Heart left ventricle (tissue), 16 donors: ENCODE measurements at regions not wholly inside any gene's neighbourhood (a gene's known extent, or its start where the extent isn't known, plus 50 kb on each side); places are given as distances from the start of the nearest gene placed in this dataset.

Experiments
- ATAC-seq, 4 donors: fragments of 200-7000 bp; cut with Tn5 transposase; one replicate each; pipeline ENCODE4 v1.9.1; 2020 to 2022; ENCODE audit warnings: moderate library complexity in 4 of 4, mild to moderate bottlenecking in 3 of 4, moderate number of reproducible peaks in 1 of 4
- DNase-seq, 5 donors: peaks; one replicate each; pipeline ENCODE4 v3.0.0-alpha.2; 2020
- H3K27ac ChIP-seq, 12 donors: fragments of 200-600 bp; sonication (generic) in 4 of 12; one replicate each; pipeline versions ENCODE4 v1.5.0 to v1.8.0; 2016 to 2022; ENCODE audit warnings: mild to moderate bottlenecking in 2 of 12
- H3K27me3 ChIP-seq, 9 donors: fragments of 200-600 bp; sonication (generic) in 2 of 9; one replicate each; pipeline versions ENCODE4 v1.5.1 to v1.8.0; 2016 to 2022; ENCODE audit warnings: mild to moderate bottlenecking in 3 of 9
- H3K36me3 ChIP-seq, 9 donors: fragments of 200-600 bp; sonication (generic) in 2 of 9; one replicate each; pipeline versions ENCODE4 v1.5.0 to v1.8.0; 2018 to 2022; ENCODE audit warnings: mild to moderate bottlenecking in 2 of 9
- H3K4me1 ChIP-seq, 12 donors: fragments of 200-600 bp; sonication (generic) in 4 of 12; one replicate each; pipeline versions ENCODE4 v1.5.0 to v1.8.0; 2016 to 2022; ENCODE audit warnings: mild to moderate bottlenecking in 3 of 12
- H3K4me3 ChIP-seq, 12 donors: fragments of 200-600 bp; sonication (generic) in 4 of 12; one replicate each; pipeline versions ENCODE4 v1.5.0 to v1.8.0; 2017 to 2022; ENCODE audit warnings: mild to moderate bottlenecking in 9 of 12, moderate library complexity in 4 of 12
- H3K9me3 ChIP-seq, 12 donors: fragments of 200-600 bp; sonication (generic) in 4 of 12; one replicate each; pipeline versions ENCODE4 v1.5.0 to v1.8.0; 2016 to 2022; ENCODE audit warnings: mild to moderate bottlenecking in 1 of 12
- CTCF ChIP-seq, 12 donors: fragments of 200-600 bp; sonication (generic) in 4 of 12; IDR thresholded peaks; one replicate each; pipeline versions ENCODE4 v1.5.0 to v1.8.0; 2018 to 2022; ENCODE audit warnings: antibody characterized with exemption in 12 of 12, mild to moderate bottlenecking in 5 of 12
- POLR2A ChIP-seq, 2 donors: fragments of 450-650 bp; IDR thresholded peaks; one replicate each; pipeline ENCODE4 v1.6.1; 2017; ENCODE audit warnings: antibody characterized with exemption in 2 of 2, mild to moderate bottlenecking in 2 of 2, moderate library complexity in 2 of 2
- WGBS, 4 donors: extraction: QIAGEN DNeasy Blood & Tissue Kit in 2 of 4; methylation state at CpG; one replicate each; pipeline versions ENCODE4 v1.1.5 to v1.1.7; 2013 to 2018; 5-methylcytosine and 5-hydroxymethylcytosine counted together
- intact Hi-C, 10 donors: fragments of 100-400 bp; cut with DNase I; formaldehyde crosslinking; loops; one replicate each; pipeline versions ENCODE4 v1.11.1 to v1.14.2; 2022
- donor health status: ischemic (EF 13 %, LVEDD 7.1; RV severe dilation, severe dysfunction).
- donor health status: healthy with polysubstance abuse.
- donor health status: DM: no; HTN: yes; CAD: no.
- donor health status: DM: no; HTN: no; CAD: no.
- donor health status: ischemic (EF 25% LVEDD 6.9; RV normal size, moderate dysfunction).
- donor health status: ischemic (EF 25% LVEDD 5.7; RV mildly dilated, moderate dysfunction).
- donor health status: healthy.
- donor health status: DM: yes; HTN: yes; CAD: no.
- donor health status: ischemic (EF 35%, LVEDD 5.7; RV mildly dilated, moderate dysfunction).
- donor health status: nonischemic (EF 11% LVEDD 7.7; RV severe dilation, severe dysfunction).
- donor health status: DM: yes; HTN: yes; CAD: no.
- donor health status: PGD.
- donor health status: ischemic (EF 29% LVEDD 5.4; RV normal size, mild dysfunction).
- donor health status: nonischemic (EF 23%, LVEDD 6.1; RV moderate dilation, normal function).

- H3K9me3 ChIP-seq, result no peaks in the 10 kb centered on the region
- no peak overlapping the region for H3K27ac ChIP-seq
- H3K27me3 ChIP-seq, result peaks cover 0 to 3% (median 0%) of the 10 kb centered on the region in 9 donors
- ATAC-seq, result no peak
- no peak for DNase-seq
- intact Hi-C loops, result no loop called here
- H3K36me3 ChIP-seq, result no peaks in the 10 kb centered on the region
- H3K4me1 ChIP-seq, result no peaks in the 10 kb centered on the region
- H3K4me3 ChIP-seq, result no peak overlapping the region
- WGBS, 4 donors, result 55 to 61% (median 59%) methylated on average over 5 of the region's 5 CpGs
- no peak for TF ChIP-seq CTCF (IDR thresholded peaks at IDR 0.05)
- TF ChIP-seq POLR2A (IDR thresholded peaks at IDR 0.05), result no peak
These were observed 194.3 kb downstream of the NSUN3 start for GRCh38 chr3:94256888-94257813.

- Histone ChIP-seq H3K4me1 (no peaks in the 10 kb centered on the region), H3K4me3 (no peak overlapping the region), H3K9me3 (no peaks in the 10 kb centered on the region), H3K27ac (no peak overlapping the region), H3K36me3 (no peaks in the 10 kb centered on the region), H3K27me3 (peaks cover 0 to 3% (median 0%) of the 10 kb centered on the region in 9 donors)
- DNase-seq, result no peak
- intact Hi-C loops, result no loop called here
- no peak for ATAC-seq
- TF ChIP-seq POLR2A (IDR thresholded peaks at IDR 0.05), result no peak
- TF ChIP-seq CTCF (IDR thresholded peaks at IDR 0.05), result no peak
These were observed 196.0 kb downstream of the NSUN3 start for GRCh38 chr3:94258851-94259250.

GRCh38 chr3:94259291-94259690, 196.4 kb downstream of the NSUN3 start:
- Histone ChIP-seq H3K9me3 (no peaks in the 10 kb centered on the region), H3K27me3 (peaks cover 0 to 3% (median 0%) of the 10 kb centered on the region in 9 donors), H3K36me3 (no peaks in the 10 kb centered on the region), H3K4me1 (no peaks in the 10 kb centered on the region), H3K27ac (no peak overlapping the region), H3K4me3 (no peak overlapping the region)
- ATAC-seq (no peak), DNase-seq (no peak)
- intact Hi-C loops, result no loop called here
- TF ChIP-seq POLR2A (IDR thresholded peaks at IDR 0.05) (no peak), CTCF (IDR thresholded peaks at IDR 0.05) (no peak)
- WGBS, 4 donors, result 71 to 92% (median 82%) methylated on average over 1 of the region's 1 CpG

- Histone ChIP-seq H3K9me3 (no peaks in the 10 kb centered on the region), H3K4me1 (no peaks in the 10 kb centered on the region), H3K27me3 (no peaks in the 10 kb centered on the region), H3K27ac (no peak overlapping the region), H3K4me3 (no peak overlapping the region), H3K36me3 (no peaks in the 10 kb centered on the region)
- TF ChIP-seq CTCF (IDR thresholded peaks at IDR 0.05) (no peak), POLR2A (IDR thresholded peaks at IDR 0.05) (no peak)
- intact Hi-C loops, result no loop called here
- 65 to 75% (median 68%) methylated on average over 2 of the region's 2 CpGs for WGBS, 4 donors
- ATAC-seq (no peak), DNase-seq (no peak)
These were observed 206.9 kb downstream of the NSUN3 start for GRCh38 chr3:94269763-94270162.
